AG09309 (cell line): ENCODE measurements at regions not wholly inside any gene's neighbourhood (a gene's known extent, or its start where the extent isn't known, plus 50 kb on each side); places are given as distances from the start of the nearest gene placed in this dataset.

Experiments
- DNase-seq: peaks from one replicate; pipeline ENCODE4 v3.0.0-alpha.2; 2010; ENCODE audit warnings: low read depth
- H3K4me3 ChIP-seq: 2 replicates; pipeline ENCODE4 v1.5.1; 2011; ENCODE audit warnings: mild to moderate bottlenecking, low read depth, low read length, moderate library complexity; ENCODE audit not compliant: control insufficient read depth
- CTCF ChIP-seq: IDR thresholded peaks from 2 replicates; pipeline ENCODE4 v1.5.1; 2011; ENCODE audit warnings: mild to moderate bottlenecking, low read depth, low read length, inconsistent platforms; ENCODE audit not compliant: insufficient read depth, control insufficient read depth; ENCODE audit errors: missing control alignments

GRCh38 chr6:144551339-144551738, 266.2 kb downstream of the UTRN start:
- TF ChIP-seq CTCF, result no peak
- no peak for DNase-seq
- H3K4me3 ChIP-seq, result no peak overlapping the region

GRCh38 chr6:144555066-144555465, 269.9 kb downstream of the UTRN start:
- DNase-seq, result no peak
- no peak overlapping the region for H3K4me3 ChIP-seq
- TF ChIP-seq CTCF, result no peak

- H3K4me3 ChIP-seq, result no peak overlapping the region
- no peak for DNase-seq
- TF ChIP-seq CTCF, result no peak
Observed at GRCh38 chr6:144559865-144560593, 274.9 kb downstream of the UTRN start.

GRCh38 chr6:144561455-144562043, 276.4 kb downstream of the UTRN start:
- no peak for TF ChIP-seq CTCF
- DNase-seq, result no peak
- H3K4me3 ChIP-seq, result no peak overlapping the region

GRCh38 chr6:144564202-144564601, 279.1 kb downstream of the UTRN start:
- no peak for DNase-seq
- no peak for TF ChIP-seq CTCF
- no peak overlapping the region for H3K4me3 ChIP-seq

- TF ChIP-seq CTCF, result no peak
- no peak overlapping the region for H3K4me3 ChIP-seq
- DNase-seq, result no peak
Observed at GRCh38 chr6:144566868-144567615, 281.9 kb downstream of the UTRN start.
